GM12878 (cell line): ENCODE measurements at regions not wholly inside any gene's neighbourhood (a gene's known extent, or its start where the extent isn't known, plus 50 kb on each side); places are given as distances from the start of the nearest gene placed in this dataset.

ENCODE experiments used
- ATAC-seq: fragments of 200-7000 bp; cut with Tn5 transposase; 3 replicates; pipeline ENCODE4 v1.9.1; 2020; ENCODE audit warnings: mild to moderate bottlenecking, moderate library complexity
- BruUV-seq: library from RNA; stranded (reverse); fragments of 400-500 nt; replicated peaks from 2 replicates; lab custom pipeline; 2021; lab: Mats Ljungman, UMichigan
- CTCF ChIA-PET: fragments of 300-600 bp; sonication (Branson Sonifier 250); formaldehyde crosslinking; extraction: SDS; loops from one replicate; lab custom pipeline; 2021; ENCODE audit warnings: inconsistent platforms; lab: Yijun Ruan, JAX
- POLR2A ChIA-PET: fragments of 350-600 bp; formaldehyde crosslinking; extraction: SDS; loops from one replicate; lab custom pipeline; 2021; ENCODE audit warnings: inconsistent platforms; lab: Charles Lee
- RAD21 ChIA-PET: fragments of 300-600 bp; sonication (Branson Sonifier 250); formaldehyde crosslinking; loops from one replicate; lab custom pipeline; 2023; ENCODE audit warnings: antibody characterized with exemption; ENCODE audit not compliant: unreplicated experiment; lab: Charles Lee
- SMC1A ChIA-PET: fragments of 300-600 bp; sonication (Branson Sonifier 250); formaldehyde crosslinking; loops from one replicate; lab custom pipeline; 2023; ENCODE audit not compliant: unreplicated experiment, uncharacterized antibody; lab: Charles Lee
- DNase-seq: peaks from one replicate; pipeline ENCODE4 v3.0.0-alpha.2; 2011; ENCODE audit warnings: low read depth, low spot score
- FAIRE-seq: peaks from 3 replicates; lab custom pipeline; 2011; peaks lifted over from hg19 to GRCh38; lab: Jason Lieb, UNC
- H2AFZ ChIP-seq: 2 replicates; pipeline ENCODE4 v1.6.0; 2011; ENCODE audit warnings: low read depth, low read length, control low read depth; ENCODE audit not compliant: control insufficient read depth
- H3K27ac ChIP-seq: 2 replicates; pipeline ENCODE4 v1.5.1; 2011; ENCODE audit warnings: control low read depth; ENCODE audit not compliant: control insufficient read depth, insufficient read depth
- H3K27me3 ChIP-seq, 2 experiments: replicated peaks in 1 of 2; 2 replicates each; pipeline versions ENCODE4 v1.6.0 to v1.6.1; 2011; ENCODE audit warnings: low read length in 1 of 2; ENCODE audit not compliant: control insufficient read depth in 2 of 2, insufficient read depth in 2 of 2
- H3K36me3 ChIP-seq, 2 experiments: 2 replicates each; pipeline ENCODE4 v1.5.1; 2011; ENCODE audit warnings: low read length in 1 of 2; ENCODE audit not compliant: control insufficient read depth in 2 of 2, insufficient read depth in 2 of 2
- H3K4me1 ChIP-seq: 2 replicates; pipeline ENCODE4 v1.6.1; 2011; ENCODE audit warnings: mild to moderate bottlenecking, low read length, moderate library complexity, mixed read lengths; ENCODE audit not compliant: control insufficient read depth, insufficient read depth
- H3K4me2 ChIP-seq: 2 replicates; pipeline ENCODE4 v1.6.0; 2011; ENCODE audit warnings: control low read depth; ENCODE audit not compliant: control insufficient read depth, insufficient read depth
- H3K4me3 ChIP-seq: fragments of 200-600 bp; sonication (generic); 2 replicates; pipeline ENCODE4 v1.5.1; 2016
- H3K79me2 ChIP-seq: 2 replicates; pipeline ENCODE4 v1.6.0; 2011; ENCODE audit warnings: low read length; ENCODE audit not compliant: control insufficient read depth, insufficient read depth
- H3K9ac ChIP-seq: 2 replicates; pipeline ENCODE4 v1.8.0; 2011; ENCODE audit warnings: low read length, control low read depth, mixed read lengths; ENCODE audit not compliant: control insufficient read depth, insufficient read depth
- H3K9me3 ChIP-seq: replicated peaks from 3 replicates; pipeline ENCODE4 v1.5.1; 2011; ENCODE audit warnings: mild to moderate bottlenecking, low read length; ENCODE audit not compliant: control insufficient read depth, insufficient read depth
- H4K20me1 ChIP-seq: 2 replicates; pipeline ENCODE4 v1.6.0; 2011; ENCODE audit not compliant: control insufficient read depth, insufficient read depth
- BHLHE40 ChIP-seq, 2 experiments: fragments of 450-650 bp in 1 of 2; IDR thresholded peaks; 2 replicates each; pipeline ENCODE4 v1.6.1; 2011 to 2017; ENCODE audit warnings: low read depth in 2 of 2, borderline replicate concordance in 1 of 2, improper control_type of control experiment in 1 of 2, low read length in 1 of 2, mild to moderate bottlenecking in 1 of 2
- FOS ChIP-seq: IDR thresholded peaks from 3 replicates; pipeline ENCODE4 v1.6.1; 2011; ENCODE audit warnings: borderline replicate concordance; ENCODE audit not compliant: insufficient read length; ENCODE audit errors: extremely low read depth
- GATAD2B ChIP-seq: fragments of 450-650 bp; conservative IDR thresholded peaks from 2 replicates; pipeline ENCODE4 v1.6.1; 2017; ENCODE audit warnings: low read depth, mild to moderate bottlenecking, moderate library complexity
- HDAC2 ChIP-seq: fragments of 200-600 bp; sonication (generic); IDR thresholded peaks from 2 replicates; pipeline ENCODE4 v1.6.1; 2017
- HDGF ChIP-seq: fragments of 450-650 bp; IDR thresholded peaks from 2 replicates; pipeline ENCODE4 v1.6.1; 2016; ENCODE audit warnings: antibody characterized with exemption
- NFYB ChIP-seq: IDR thresholded peaks from 2 replicates; pipeline ENCODE4 v1.6.1; 2011; ENCODE audit warnings: low read depth, mild to moderate bottlenecking, low read length, improper control_type of control experiment, moderate library complexity; ENCODE audit not compliant: insufficient read depth
- ZBED1 ChIP-seq: IDR thresholded peaks from 2 replicates; pipeline ENCODE4 v1.6.1; 2016; ENCODE audit warnings: borderline replicate concordance
- ZNF207 ChIP-seq: fragments of 450-650 bp; IDR thresholded peaks from 2 replicates; pipeline ENCODE4 v1.6.1; 2014; ENCODE audit warnings: antibody characterized with exemption, mild to moderate bottlenecking, borderline replicate concordance
- WGBS: methylation state at CpG from one replicate; pipeline ENCODE4 v1.1.6; 2016; ENCODE audit warnings: low lambda C conversion rate; ENCODE audit not compliant: insufficient replicate concordance, insufficient coverage; ENCODE audit errors: missing lambda C conversion rate; 5-methylcytosine and 5-hydroxymethylcytosine counted together
- in situ Hi-C: fragments of 300-500 bp; cut with MboI; formaldehyde crosslinking; loops from 9 replicates; pipeline ENCODE4 v1.14.3; 2018; ENCODE audit warnings: mixed read lengths
- intact Hi-C: fragments of 100-400 bp; cut with micrococcal nuclease; formaldehyde crosslinking; loops from one replicate; pipeline ENCODE4 v1.14.2; 2022; ENCODE audit not compliant: unreplicated experiment
- TF ChIP-seq, protein P1 (sequence below): IDR thresholded peaks from 2 replicates; pipeline ENCODE4 v1.6.1; 2011; ENCODE audit warnings: borderline replicate concordance, low read depth, mild to moderate bottlenecking, moderate library complexity, mixed read lengths, low read length; ENCODE audit not compliant: insufficient read depth; ENCODE audit errors: extremely low read length

DNA sequence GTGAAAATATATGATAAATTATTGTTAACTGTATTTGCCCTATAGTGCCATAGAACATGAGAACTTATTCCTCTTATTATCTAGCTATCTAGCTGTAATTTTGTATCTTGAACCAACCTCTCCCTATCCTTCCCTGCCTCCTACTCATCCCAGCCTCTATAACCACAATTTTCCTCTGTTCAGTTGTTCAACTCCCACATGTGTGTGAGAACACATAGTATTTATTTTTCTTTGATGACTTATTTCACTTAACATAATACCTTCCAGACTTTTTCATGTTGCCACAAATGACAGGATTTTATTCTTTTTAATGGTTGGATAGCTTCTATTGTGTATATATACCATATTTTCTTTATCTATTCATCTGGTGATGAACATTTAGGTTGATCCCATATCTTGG, 85.4 kb upstream of the SUCLG2 start:
- no peak overlapping the region for H3K27ac ChIP-seq

DNA sequence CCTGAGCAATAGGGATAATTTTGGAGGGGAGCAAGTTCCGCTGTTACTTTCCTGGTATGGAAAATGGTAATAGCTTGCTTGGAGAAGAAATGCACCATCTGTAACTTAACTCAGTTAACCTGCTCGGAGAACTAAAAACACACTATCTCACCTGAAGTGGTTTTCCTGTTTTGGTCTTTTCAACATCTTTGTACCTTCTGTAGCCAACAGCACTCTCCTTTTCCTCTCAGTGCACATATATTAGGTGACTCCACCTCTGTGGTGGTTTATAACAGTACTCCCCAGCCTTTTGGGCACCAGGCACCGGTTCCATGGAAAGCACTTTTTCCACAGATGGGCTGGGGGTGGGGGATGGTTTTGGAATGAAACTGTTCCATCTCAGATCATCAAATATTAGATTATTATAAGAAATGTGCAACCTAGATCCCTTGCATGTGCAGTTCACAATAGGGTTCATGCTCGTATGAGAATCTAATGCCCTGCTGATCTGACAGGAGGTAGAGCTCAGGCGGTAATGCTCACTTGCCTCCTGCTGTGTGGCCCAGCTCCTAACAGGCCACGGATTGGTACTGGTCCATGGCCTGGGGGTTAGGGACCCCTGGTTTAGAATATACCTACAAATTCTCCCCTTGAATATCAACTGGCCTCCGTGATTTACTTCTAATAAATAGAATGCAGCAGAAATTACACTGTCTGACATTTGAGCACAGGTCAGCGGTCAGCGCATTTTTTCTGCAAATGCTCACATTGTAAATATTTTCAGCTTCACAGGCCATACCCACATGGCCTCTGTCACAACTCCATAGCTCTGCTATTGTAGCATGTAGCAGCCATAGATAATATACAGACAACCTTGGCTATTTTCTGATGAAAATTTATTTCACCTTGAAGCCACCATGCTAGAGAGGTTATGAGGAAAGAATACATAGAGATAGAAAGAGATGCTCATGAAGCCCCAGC, 83.8 kb upstream of the SUCLG2 start:
- Histone ChIP-seq H3K27me3 (no peaks in the 10 kb centered on the region; a peak in 1 of 4 replicates), H3K4me1 (no peaks in the 10 kb centered on the region), H3K4me2 (no peak overlapping the region), H3K79me2 (no peaks in the 10 kb centered on the region), H3K9ac (no peak overlapping the region), H3K4me3 (no peak overlapping the region), H3K27ac (no peak overlapping the region), H3K9me3 (no peaks in the 10 kb centered on the region; the same call in 2 of the 3 replicates), H2AFZ (no peak overlapping the region), H4K20me1 (no peaks in the 10 kb centered on the region), H3K36me3 (no peaks in the 10 kb centered on the region)
- no TSS peak for BruUV-seq
- 42% methylated on average over 9 of the region's 9 CpGs for whole genome bisulfite sequencing
- DNase-seq (no peak), FAIRE-seq (no peak), ATAC-seq (no peak)
- ChIA-PET POLR2A (no interaction called here), CTCF (interaction anchor here (1.0 kb wide), 1 partner anchor 77 kb away, joined by 3 read pairs; no protein-coding TSS in a partner anchor), SMC1A (interaction anchor here (0.6 kb wide), 1 partner anchor 15 kb away, joined by 3 read pairs; no protein-coding TSS in a partner anchor), RAD21 (no interaction called here)
- intact Hi-C loops: no loop called here
- TF ChIP-seq GATAD2B (no peak), NFYB (no peak)
- in situ Hi-C loops: no loop called here

More for the DNA sequence above, 85.4 kb upstream of the SUCLG2 start:
- DNase-seq (no peak), ATAC-seq (no peak), FAIRE-seq (no peak)
- in situ Hi-C loops: no loop called here
- Histone ChIP-seq H4K20me1 (no peaks in the 10 kb centered on the region), H3K4me1 (no peaks in the 10 kb centered on the region), H3K79me2 (no peaks in the 10 kb centered on the region), H3K4me2 (no peak overlapping the region), H3K9ac (no peak overlapping the region), H3K27me3 (no peaks in the 10 kb centered on the region; a peak in 1 of 4 replicates), H3K9me3 (no peaks in the 10 kb centered on the region; the same call in 2 of the 3 replicates), H3K4me3 (no peak overlapping the region), H3K36me3 (no peaks in the 10 kb centered on the region), H2AFZ (no peak overlapping the region)
- intact Hi-C loops: no loop called here
- ChIA-PET SMC1A (interaction anchor here (1.0 kb wide), 1 partner anchor 13 kb away, joined by 4 read pairs; no protein-coding TSS in a partner anchor), CTCF (no interaction called here), POLR2A (no interaction called here), RAD21 (no interaction called here)
- BruUV-seq: no TSS peak
- no peak for TF ChIP-seq FOS
- TF ChIP-seq ZNF207: no peak
- TF ChIP-seq, protein P1, sequence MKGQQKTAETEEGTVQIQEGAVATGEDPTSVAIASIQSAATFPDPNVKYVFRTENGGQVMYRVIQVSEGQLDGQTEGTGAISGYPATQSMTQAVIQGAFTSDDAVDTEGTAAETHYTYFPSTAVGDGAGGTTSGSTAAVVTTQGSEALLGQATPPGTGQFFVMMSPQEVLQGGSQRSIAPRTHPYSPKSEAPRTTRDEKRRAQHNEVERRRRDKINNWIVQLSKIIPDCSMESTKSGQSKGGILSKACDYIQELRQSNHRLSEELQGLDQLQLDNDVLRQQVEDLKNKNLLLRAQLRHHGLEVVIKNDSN: no peak
- no peak for TF ChIP-seq BHLHE40 (IDR thresholded peaks at IDR 0.05; ENCODE audit: borderline replicate concordance in 1 of 2, low read depth in 2 of 2, low read length in 1 of 2)
- no peak for TF ChIP-seq HDGF
- no peak for TF ChIP-seq HDAC2
- no peak for TF ChIP-seq ZBED1
